Islet precursor cell (in vitro differentiated cells): ENCODE measurements at regions not wholly inside any gene's neighbourhood (a gene's known extent, or its start where the extent isn't known, plus 50 kb on each side); places are given as distances from the start of the nearest gene placed in this dataset.
"Not testable (repeated sequence)": the region's sequence is repeated elsewhere in the genome, so short reads cannot be mapped to it uniquely, and the experiment has no call there.

ENCODE experiments used
- DNase-seq: peaks from one replicate; pipeline ENCODE4 v3.0.0-alpha.2; 2018

- peak; percentile 96 for DNase-seq
Measured at GRCh38 chr20:25862967-25863530, 166.4 kb upstream of the ZNF337 start.

GRCh38 chr20:25860531-25861150 is 164.0 kb upstream of the ZNF337 start:
- peak; percentile 53 for DNase-seq

- DNase-seq: peak; percentile 88
Measured at GRCh38 chr20:25859649-25860530, 163.2 kb upstream of the ZNF337 start.

- DNase-seq: no peak
Measured at GRCh38 chr20:25858495-25859425, 162.1 kb upstream of the ZNF337 start.

- DNase-seq: not testable (repeated sequence)
Measured at GRCh38 chr20:25857091-25857788, 160.6 kb upstream of the ZNF337 start.

- no peak for DNase-seq
Measured at GRCh38 chr20:25856256-25856884, 159.7 kb upstream of the ZNF337 start.

- DNase-seq: not testable (repeated sequence)
Measured at GRCh38 chr20:25855451-25856156, 159.0 kb upstream of the ZNF337 start.

- DNase-seq: not testable (repeated sequence)
Measured at GRCh38 chr20:25854666-25855065, 158.0 kb upstream of the ZNF337 start.

- DNase-seq: not testable (repeated sequence)
Measured at GRCh38 chr20:25853718-25854388, 157.2 kb upstream of the ZNF337 start.

GRCh38 chr20:25852968-25853717 is 156.5 kb upstream of the ZNF337 start:
- not testable (repeated sequence) for DNase-seq

- DNase-seq: not testable (repeated sequence)
Measured at GRCh38 chr20:25850133-25850532, 153.5 kb upstream of the ZNF337 start.

- no peak for DNase-seq
Measured at GRCh38 chr20:25848222-25848621, 151.6 kb upstream of the ZNF337 start.

- DNase-seq: not testable (repeated sequence)
Measured at GRCh38 chr20:25844640-25845039, 148.0 kb upstream of the ZNF337 start.

GRCh38 chr20:25813511-25813910 is 116.9 kb upstream of the ZNF337 start:
- not testable (repeated sequence) for DNase-seq

GRCh38 chr20:25798174-25798993 is 101.7 kb upstream of the ZNF337 start:
- DNase-seq: not testable (repeated sequence)

GRCh38 chr20:25797062-25797461 is 100.4 kb upstream of the ZNF337 start:
- not testable (repeated sequence) for DNase-seq

- not testable (repeated sequence) for DNase-seq
Measured at GRCh38 chr20:25777241-25777640, 80.6 kb upstream of the ZNF337 start.

- DNase-seq: not testable (repeated sequence)
Measured at GRCh38 chr20:25774711-25775110, 78.1 kb upstream of the ZNF337 start.
